ENCODE measurements at regions not wholly inside any gene's neighbourhood (a gene's known extent, or its start where the extent isn't known, plus 50 kb on each side); places are given as distances from the start of the nearest gene placed in this dataset.

GRCh38 chrX:4197971-4198370, 484.5 kb upstream of the PRKX start:
- TF ChIP-seq CTCF (IDR thresholded peaks at IDR 0.05) (no peak), POLR2A (IDR thresholded peaks at IDR 0.05) (no peak), POLR2AphosphoS5 (IDR thresholded peaks at IDR 0.05) (no peak)
